IPS-20b (cell line): ENCODE measurements at regions not wholly inside any gene's neighbourhood (a gene's known extent, or its start where the extent isn't known, plus 50 kb on each side); places are given as distances from the start of the nearest gene placed in this dataset.
"Not testable (repeated sequence)": the region's sequence is repeated elsewhere in the genome, so short reads cannot be mapped to it uniquely, and the experiment has no call there.

Experiments
- H3K27ac ChIP-seq: one replicate; pipeline ENCODE4 v1.5.1; 2013; ENCODE audit warnings: low read length
- H3K27me3 ChIP-seq: 2 replicates; pipeline ENCODE4 v1.6.1; 2013; ENCODE audit warnings: mild to moderate bottlenecking, low read length, inconsistent platforms; ENCODE audit not compliant: insufficient read depth
- H3K36me3 ChIP-seq: 2 replicates; pipeline ENCODE4 v1.6.1; 2013; ENCODE audit warnings: low read depth, mild to moderate bottlenecking, inconsistent platforms, low read length, moderate library complexity; ENCODE audit not compliant: insufficient read depth
- H3K4me1 ChIP-seq: 2 replicates; pipeline ENCODE4 v1.6.1; 2013; ENCODE audit warnings: mild to moderate bottlenecking, control low read depth, inconsistent platforms, low read length, moderate library complexity; ENCODE audit not compliant: insufficient read depth
- H3K4me3 ChIP-seq: 2 replicates; pipeline ENCODE4 v1.5.1; 2013; ENCODE audit warnings: mild to moderate bottlenecking, low read length, inconsistent platforms
- H3K9ac ChIP-seq: 2 replicates; pipeline ENCODE4 v1.6.1; 2013; ENCODE audit warnings: low read depth, mild to moderate bottlenecking, inconsistent platforms, low read length, moderate library complexity
- H3K9me3 ChIP-seq: 2 replicates; pipeline ENCODE4 v1.6.1; 2013; ENCODE audit warnings: mild to moderate bottlenecking, low read depth, low read length, inconsistent platforms; ENCODE audit not compliant: insufficient read depth

DNA sequence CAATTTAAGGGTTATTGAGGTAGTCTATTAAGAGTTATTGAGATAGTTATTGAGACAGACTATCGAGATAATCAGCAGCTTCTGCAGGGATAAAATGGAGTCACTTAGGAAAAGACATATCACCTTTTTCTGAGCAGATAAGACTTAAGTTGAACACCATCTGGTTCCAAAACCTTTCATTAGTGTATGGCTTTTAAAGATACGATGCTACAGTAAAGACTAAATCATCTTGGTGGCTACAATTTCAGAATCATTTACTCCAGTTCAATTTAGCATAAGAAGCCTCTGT is 68.6 kb upstream of the DNAJC10 start:
- Histone ChIP-seq H3K4me1 (no peaks in the 10 kb centered on the region), H3K27ac (no peak overlapping the region), H3K9me3 (no peaks in the 10 kb centered on the region), H3K27me3 (no peaks in the 10 kb centered on the region), H3K36me3 (no peaks in the 10 kb centered on the region), H3K9ac (no peak overlapping the region), H3K4me3 (no peak overlapping the region)

DNA sequence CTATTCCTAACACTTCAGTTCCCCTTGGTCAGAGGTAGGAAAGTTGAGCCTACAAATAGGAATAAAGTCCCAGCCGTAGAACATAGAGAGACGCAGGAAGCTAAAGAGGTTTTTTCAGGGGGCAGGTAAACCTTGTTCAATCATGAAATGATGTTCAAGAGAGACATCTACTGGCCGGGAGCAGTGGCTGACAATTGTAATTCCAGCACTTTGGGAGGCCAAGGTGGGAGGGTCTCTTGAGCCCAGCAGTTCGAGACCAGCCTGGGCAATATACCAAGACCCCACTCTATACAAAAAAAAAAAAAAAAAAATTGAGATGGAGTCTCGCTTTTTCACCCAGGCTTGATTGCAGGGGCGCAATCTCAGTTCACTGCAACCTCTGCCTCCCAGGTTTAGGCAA is 66.7 kb upstream of the DNAJC10 start:
- Histone ChIP-seq H3K4me1 (no peaks in the 10 kb centered on the region), H3K27me3 (no peaks in the 10 kb centered on the region), H3K36me3 (no peaks in the 10 kb centered on the region), H3K9me3 (no peaks in the 10 kb centered on the region), H3K4me3 (no peak overlapping the region), H3K9ac (no peak overlapping the region), H3K27ac (no peak overlapping the region)

DNA sequence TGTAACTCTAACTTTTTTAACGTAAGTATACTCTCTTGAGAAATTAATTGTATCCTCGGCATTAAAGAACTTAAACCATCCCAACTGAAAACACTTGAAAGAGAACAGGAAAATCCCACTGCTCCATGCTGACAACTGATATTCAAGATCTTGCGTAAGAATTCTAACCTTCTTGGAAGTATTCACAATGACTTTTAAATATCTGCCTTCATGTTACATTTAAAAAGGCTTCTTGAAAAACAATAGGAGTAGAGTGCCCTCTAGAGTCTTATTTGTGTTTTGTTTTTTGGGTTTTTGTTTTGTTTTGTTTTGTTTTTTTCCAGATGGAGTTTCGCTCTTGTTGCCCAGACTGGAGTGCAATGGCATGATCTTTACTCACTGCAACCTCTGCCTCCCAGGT is 65.4 kb upstream of the DNAJC10 start:
- no peak overlapping the region for H3K4me3 ChIP-seq
- H3K9me3 ChIP-seq, result no peaks in the 10 kb centered on the region
- no peak overlapping the region for H3K9ac ChIP-seq
- H3K4me1 ChIP-seq, result no peaks in the 10 kb centered on the region
- no peaks in the 10 kb centered on the region for H3K36me3 ChIP-seq
- H3K27ac ChIP-seq, result no peak overlapping the region
- H3K27me3 ChIP-seq, result no peaks in the 10 kb centered on the region

DNA sequence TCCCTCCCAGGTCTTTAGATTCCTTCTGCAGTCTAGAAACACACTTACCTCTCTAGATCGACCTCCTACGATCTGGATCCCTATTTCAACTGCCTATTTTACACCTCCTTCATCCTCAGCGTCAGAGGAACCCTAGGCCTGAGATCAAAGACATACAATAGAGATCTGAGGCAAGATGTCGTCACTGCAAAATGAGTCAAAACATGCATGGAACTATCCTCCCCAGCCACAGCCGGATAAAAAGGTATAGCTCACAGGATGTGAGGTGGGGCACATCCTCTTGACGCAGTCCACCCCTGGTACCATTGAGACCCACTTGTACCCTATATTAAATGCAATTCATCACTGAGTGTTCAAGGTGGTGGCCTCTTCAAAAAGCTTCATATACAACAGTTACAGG is 63.7 kb upstream of the DNAJC10 start:
- Histone ChIP-seq H3K36me3 (no peaks in the 10 kb centered on the region), H3K4me3 (no peak overlapping the region), H3K4me1 (no peaks in the 10 kb centered on the region)

DNA sequence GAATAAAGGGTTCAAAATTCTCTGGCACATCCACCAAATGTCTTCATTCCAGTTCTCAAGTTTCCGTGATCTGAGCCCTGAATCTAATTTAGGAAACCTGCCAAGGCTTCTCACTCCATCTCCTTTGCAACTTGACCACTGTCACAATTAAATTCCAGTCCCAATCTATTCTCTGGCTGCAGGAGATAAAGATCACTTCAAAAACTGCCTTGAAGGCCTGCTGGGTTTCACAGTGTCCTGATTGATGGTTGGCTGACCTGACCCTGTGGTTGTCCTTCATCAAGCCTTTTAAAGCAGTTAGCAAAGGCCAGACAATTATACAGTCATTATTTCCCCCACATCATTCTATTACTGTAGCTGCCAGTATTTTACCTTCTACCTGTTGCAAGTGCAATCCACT is 60.3 kb upstream of the DNAJC10 start:
- Histone ChIP-seq H3K36me3 (no peaks in the 10 kb centered on the region), H3K27me3 (no peaks in the 10 kb centered on the region), H3K27ac (no peak overlapping the region), H3K9me3 (no peaks in the 10 kb centered on the region), H3K9ac (no peak overlapping the region), H3K4me3 (no peak overlapping the region), H3K4me1 (no peaks in the 10 kb centered on the region)

More for the DNA sequence above, 63.7 kb upstream of the DNAJC10 start:
- no peaks in the 10 kb centered on the region for H3K9me3 ChIP-seq
- H3K9ac ChIP-seq, result no peak overlapping the region
- H3K27ac ChIP-seq, result no peak overlapping the region
- H3K27me3 ChIP-seq, result no peaks in the 10 kb centered on the region

DNA sequence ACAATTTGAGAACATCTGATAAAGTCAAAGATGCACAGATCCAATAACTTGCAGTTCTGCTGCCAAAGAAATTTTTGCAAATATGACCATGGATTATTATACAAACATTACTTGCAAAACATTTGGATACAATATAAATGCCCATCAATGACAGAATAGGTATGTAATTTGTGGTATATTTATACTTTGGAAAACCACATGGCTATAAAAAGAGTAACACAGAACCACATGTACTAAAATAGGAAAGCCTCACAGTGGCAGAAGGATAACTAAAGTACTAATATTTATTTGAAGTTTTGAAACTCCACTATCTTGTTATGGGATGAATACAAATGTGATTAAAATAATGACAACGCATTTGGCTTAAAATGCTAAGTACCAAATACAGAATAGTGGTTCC is 51.8 kb upstream of the DNAJC10 start:
- no peaks in the 10 kb centered on the region for H3K4me1 ChIP-seq
- no peaks in the 10 kb centered on the region for H3K27me3 ChIP-seq
- no peak overlapping the region for H3K27ac ChIP-seq
- no peak overlapping the region for H3K9ac ChIP-seq
- H3K9me3 ChIP-seq, result no peaks in the 10 kb centered on the region
- no peak overlapping the region for H3K4me3 ChIP-seq
- no peaks in the 10 kb centered on the region for H3K36me3 ChIP-seq

DNA sequence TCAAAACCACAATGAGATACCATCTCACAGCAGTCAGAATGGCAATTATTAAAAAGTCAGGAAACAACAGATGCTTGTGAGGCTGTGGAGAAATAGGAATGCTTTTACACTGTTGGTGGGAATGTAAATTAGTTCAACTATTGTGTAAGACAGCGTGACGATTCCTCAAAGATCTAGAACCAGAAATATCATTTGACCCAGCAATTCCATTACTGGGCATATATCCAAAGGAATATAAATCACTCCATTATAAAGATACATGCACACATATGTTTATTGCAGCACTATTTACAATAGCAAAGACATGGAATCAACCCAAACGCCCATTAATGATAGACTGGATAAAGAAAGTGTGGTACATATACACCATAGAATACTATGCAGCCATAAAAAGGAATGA is 50.6 kb upstream of the DNAJC10 start:
- H3K27ac ChIP-seq, H3K9me3 ChIP-seq, H3K27me3 ChIP-seq, H3K36me3 ChIP-seq, H3K4me1 ChIP-seq, H3K4me3 ChIP-seq, H3K9ac ChIP-seq: not testable (repeated sequence)
